HG03103 (cell line): ENCODE measurements at regions not wholly inside any gene's neighbourhood (a gene's known extent, or its start where the extent isn't known, plus 50 kb on each side); places are given as distances from the start of the nearest gene placed in this dataset.

Source experiments
- ATAC-seq: cut with Tn5 transposase; IDR thresholded peaks from one replicate; pipeline ENCODE4 v1.9.1; 2021; ENCODE audit warnings: low read depth; ENCODE audit not compliant: unreplicated experiment

GRCh38 chr18:67381608-67382150 is 134.8 kb downstream of the DSEL start:
- no peak for ATAC-seq

GRCh38 chr18:67380867-67381266 is 135.7 kb downstream of the DSEL start:
- no peak for ATAC-seq

GRCh38 chr18:67379981-67380380 is 136.5 kb downstream of the DSEL start:
- no peak for ATAC-seq

GRCh38 chr18:67376372-67376771 is 140.1 kb downstream of the DSEL start:
- ATAC-seq, result no peak

DNA sequence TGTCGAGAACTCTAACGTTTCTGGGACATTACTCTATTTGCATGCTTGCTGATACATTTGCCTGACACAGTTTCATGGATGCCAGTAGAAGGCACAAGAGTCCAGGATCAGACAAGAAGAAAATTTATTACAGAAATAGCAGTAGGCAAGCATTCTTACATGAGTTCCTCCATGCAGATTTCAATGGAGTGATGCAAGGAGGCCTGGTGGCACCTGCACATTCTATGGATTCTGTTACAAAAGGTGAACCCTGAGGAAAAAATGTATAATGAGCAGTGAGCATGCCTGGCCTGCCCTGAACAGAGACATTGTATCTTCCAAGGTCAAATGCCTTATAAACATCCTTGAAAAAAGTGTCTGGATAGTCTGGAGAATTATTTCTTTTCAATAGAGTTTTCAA is 142.9 kb downstream of the DSEL start:
- ATAC-seq, result no peak

GRCh38 chr18:67367540-67367939 is 149.0 kb downstream of the DSEL start:
- no peak for ATAC-seq

DNA sequence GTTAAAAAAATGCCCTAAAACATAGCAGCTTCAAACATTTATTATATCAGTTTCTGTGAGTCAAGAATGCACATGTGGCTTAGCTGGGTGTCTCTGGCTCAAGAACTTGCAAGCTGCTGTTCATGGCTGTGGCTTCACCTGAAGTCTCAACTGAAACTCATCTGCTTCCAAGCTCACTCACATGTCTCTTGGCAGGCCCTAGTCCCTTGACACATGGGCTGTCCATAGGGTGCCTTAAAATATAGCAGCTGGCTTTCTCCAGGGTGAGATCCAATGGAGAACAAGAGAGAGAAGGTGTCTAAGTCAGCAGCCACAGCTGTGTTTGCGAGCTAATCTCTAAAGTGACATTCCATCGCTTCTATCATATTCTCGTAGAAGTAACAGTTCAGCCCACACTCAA is 152.8 kb downstream of the DSEL start:
- no peak for ATAC-seq

- no peak for ATAC-seq
Observed at GRCh38 chr18:67362906-67363305, 153.6 kb downstream of the DSEL start.

- peak; percentile 82 for ATAC-seq
Observed at GRCh38 chr18:67359873-67360838, 156.4 kb downstream of the DSEL start.

DNA sequence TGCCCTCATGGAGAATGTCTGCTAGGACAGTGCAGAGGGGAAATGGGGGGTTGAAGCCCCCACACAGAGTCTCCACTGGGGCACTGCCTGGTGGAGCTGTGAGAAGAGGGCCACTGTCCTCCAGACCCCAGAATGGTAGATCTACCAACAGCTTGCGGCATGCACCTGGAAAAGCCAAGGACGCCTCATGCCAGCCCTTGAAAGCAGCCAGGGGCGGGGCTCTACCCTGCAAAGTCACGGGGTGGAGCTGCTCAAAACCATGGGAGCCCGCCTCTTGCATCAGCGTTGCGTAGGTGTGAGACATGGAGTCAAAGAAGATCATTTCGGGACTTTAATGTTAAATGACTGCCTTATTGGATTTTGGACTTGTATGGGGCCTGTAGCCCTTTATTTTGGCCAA is 157.6 kb downstream of the DSEL start:
- no peak for ATAC-seq

DNA sequence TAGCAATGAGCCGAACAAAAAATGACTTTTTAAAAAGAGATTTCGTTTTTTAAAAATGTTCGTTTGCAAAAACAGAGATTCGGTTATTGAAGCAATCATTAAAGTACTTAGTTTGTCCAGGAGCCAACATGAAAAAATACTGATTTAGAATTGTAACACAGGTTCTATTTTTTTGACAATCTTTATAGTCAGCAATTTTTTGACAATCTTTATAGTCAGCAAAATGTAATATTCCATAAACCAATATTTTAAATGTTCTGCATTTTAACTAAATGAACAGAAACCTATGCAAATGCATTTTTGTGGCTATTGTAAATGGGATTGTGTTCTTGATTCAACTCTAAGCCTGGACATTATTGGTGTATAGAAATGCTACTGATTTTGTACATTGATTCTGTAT is 161.8 kb downstream of the DSEL start:
- ATAC-seq, result no peak

- ATAC-seq, result no peak
Observed at GRCh38 chr18:67354091-67354490, 162.4 kb downstream of the DSEL start.

- no peak for ATAC-seq
Observed at GRCh38 chr18:67347438-67347837, 169.1 kb downstream of the DSEL start.

GRCh38 chr18:67342159-67342558 is 174.4 kb downstream of the DSEL start:
- ATAC-seq, result no peak

- no peak for ATAC-seq
Observed at GRCh38 chr18:67337696-67338095, 178.8 kb downstream of the DSEL start.

- ATAC-seq, result no peak
Observed at GRCh38 chr18:67331857-67332256, 184.7 kb downstream of the DSEL start.

DNA sequence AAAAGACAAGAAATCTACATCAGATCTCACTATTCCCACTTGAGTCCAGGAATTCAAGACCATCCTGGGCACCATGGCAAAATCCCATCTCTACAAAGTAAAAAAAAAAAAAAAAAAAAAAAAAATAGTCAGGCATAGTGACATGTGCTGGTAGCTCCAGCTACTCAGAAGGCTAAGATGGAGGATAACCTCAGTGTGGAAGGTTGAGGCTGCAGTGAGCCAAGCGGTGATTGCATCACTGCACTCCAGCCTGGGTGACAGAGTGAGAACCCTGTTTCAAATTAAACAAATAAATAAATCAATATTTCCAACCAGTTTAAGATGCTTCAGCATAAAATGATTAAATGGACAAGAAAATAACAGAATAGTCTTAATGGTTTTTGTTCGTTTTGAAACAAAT is 197.4 kb downstream of the DSEL start:
- ATAC-seq, result no peak

DNA sequence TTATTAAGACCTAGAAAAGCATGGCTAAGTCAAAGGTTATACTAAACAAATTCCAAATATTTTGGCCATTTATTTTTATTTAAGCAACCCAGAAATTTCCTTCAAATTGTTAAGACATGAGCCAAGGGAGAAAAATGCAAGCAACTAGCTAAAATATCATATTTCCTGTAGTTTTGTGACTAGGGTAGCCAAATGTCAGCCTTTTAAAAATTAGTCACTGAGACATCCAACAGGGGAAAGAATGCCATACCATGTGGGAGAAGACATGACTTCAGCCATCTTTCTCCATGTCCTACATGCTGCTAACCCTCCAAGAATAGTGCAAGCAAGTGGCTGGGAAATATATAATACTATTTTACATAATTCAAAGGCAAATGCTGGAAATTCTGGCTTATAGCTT is 197.9 kb downstream of the DSEL start:
- ATAC-seq, result no peak

- no peak for ATAC-seq
Observed at GRCh38 chr18:67310826-67311225, 205.7 kb downstream of the DSEL start.

GRCh38 chr18:67308819-67309218 is 207.7 kb downstream of the DSEL start:
- ATAC-seq, result no peak

GRCh38 chr18:67305466-67305865 is 211.1 kb downstream of the DSEL start:
- no peak for ATAC-seq

DNA sequence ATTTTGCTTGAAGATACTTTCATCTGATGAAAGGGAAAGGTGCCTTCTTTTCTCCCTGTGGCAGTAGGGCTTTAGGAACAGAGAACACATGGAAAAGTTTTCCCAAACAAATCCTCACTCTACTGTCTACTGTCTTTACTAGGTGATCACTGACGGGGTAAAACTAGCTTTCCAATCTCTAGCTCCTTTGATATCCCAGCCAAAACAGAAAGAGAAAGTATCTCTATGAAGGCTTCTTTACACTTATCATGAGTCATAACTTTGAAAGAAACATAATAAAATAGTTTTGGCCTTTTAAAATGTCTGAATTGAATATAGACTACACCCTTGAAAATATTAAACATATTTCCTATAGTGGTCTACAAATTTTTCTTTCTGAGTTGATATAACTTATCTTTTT is 214.5 kb downstream of the DSEL start:
- ATAC-seq, result no peak
